ENCODE measurements at regions not wholly inside any gene's neighbourhood (a gene's known extent, or its start where the extent isn't known, plus 50 kb on each side); places are given as distances from the start of the nearest gene placed in this dataset.
"Not testable (repeated sequence)": the region's sequence is repeated elsewhere in the genome, so short reads cannot be mapped to it uniquely, and the experiment has no call there.

DNA sequence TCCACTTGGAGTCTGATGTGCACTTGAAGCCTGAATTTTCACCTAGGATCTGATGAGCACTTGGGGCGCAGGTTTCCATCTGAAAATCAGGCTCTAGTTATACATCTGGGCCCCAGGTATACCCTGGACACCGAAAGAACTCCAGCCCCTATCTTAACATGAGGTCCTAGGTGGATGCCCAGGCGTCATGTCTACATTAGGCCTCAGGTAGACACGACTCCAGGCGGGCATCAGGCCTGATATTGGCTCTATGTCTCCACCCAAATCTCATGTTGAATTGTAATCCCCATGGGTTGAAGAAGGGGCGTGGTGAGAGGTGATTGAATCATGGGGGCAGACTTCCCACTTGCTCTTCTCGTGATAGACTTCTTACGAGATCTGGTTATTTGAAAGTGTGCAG, 1488.1 kb upstream of the TPTE start:
- H3K79me2 ChIP-seq (ENCODE audit: insufficient read depth, low read depth, low read length); H3K9me3 ChIP-seq (ENCODE audit: low read length); H3K27ac ChIP-seq (ENCODE audit: low read depth, low read length, poor library complexity, severe bottlenecking); CTCF ChIA-PET (ENCODE audit: unreplicated experiment); intact Hi-C loops (cut with micrococcal nuclease; ENCODE audit: unreplicated experiment); POLR2A ChIA-PET; H3K9me2 ChIP-seq (ENCODE audit: insufficient read depth, low read length); BruUV-seq (replicated peaks); H4K20me1 ChIP-seq (ENCODE audit: insufficient read depth, low read length); H3K4me1 ChIP-seq (ENCODE audit: insufficient read depth, low read length, poor library complexity, severe bottlenecking); H3K36me3 ChIP-seq (ENCODE audit: insufficient read depth, low read length); DNase-seq (ENCODE audit: low spot score); H2AFZ ChIP-seq (ENCODE audit: low read length); H3K4me3 ChIP-seq (ENCODE audit: low read depth, low read length, poor library complexity, severe bottlenecking); H3K4me2 ChIP-seq (ENCODE audit: low read length): not testable (repeated sequence)

DNA sequence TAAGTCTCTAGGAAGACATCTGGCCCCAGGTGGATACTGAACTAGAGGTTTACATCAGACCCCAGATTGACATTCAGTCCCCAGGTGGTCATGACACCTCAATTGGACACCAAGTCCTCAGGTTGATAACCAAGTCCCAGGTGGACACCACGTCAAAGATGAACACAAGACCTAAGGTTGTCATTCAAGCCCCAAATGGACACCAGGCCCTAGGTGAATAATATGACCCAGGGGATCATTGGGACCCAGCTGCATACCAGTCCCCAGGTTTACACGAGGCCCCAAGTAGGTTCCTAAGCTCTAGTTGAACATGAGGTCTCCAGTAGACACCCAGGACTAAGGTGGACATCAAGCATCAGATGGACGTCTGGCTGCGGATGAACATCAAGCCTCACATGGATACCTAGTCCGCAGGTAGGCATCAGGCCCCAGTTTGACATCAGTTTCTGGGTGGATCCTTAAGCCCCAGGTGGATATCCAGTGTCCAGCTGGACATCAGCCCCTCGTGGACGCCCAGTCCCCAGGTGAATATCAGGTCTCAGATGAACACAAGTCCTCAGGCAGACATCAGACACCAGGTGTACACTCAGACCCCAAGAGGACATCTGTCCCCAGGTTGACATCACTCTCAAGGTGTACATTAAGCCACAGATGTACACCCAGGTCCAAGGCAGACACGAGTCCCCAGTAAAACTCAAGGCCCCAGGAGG, 1486.7 kb upstream of the TPTE start:
- H3K4me1 ChIP-seq (ENCODE audit: insufficient read depth, low read length, poor library complexity, severe bottlenecking); CTCF ChIA-PET (ENCODE audit: unreplicated experiment); H2AFZ ChIP-seq (ENCODE audit: low read length); DNase-seq (ENCODE audit: low spot score); H3K9me3 ChIP-seq (ENCODE audit: low read length); H3K4me3 ChIP-seq (ENCODE audit: low read depth, low read length, poor library complexity, severe bottlenecking); H3K4me2 ChIP-seq (ENCODE audit: low read length); H4K20me1 ChIP-seq (ENCODE audit: insufficient read depth, low read length); H3K9me2 ChIP-seq (ENCODE audit: insufficient read depth, low read length); BruUV-seq (replicated peaks); H3K79me2 ChIP-seq (ENCODE audit: insufficient read depth, low read depth, low read length); POLR2A ChIA-PET; H3K27ac ChIP-seq (ENCODE audit: low read depth, low read length, poor library complexity, severe bottlenecking); intact Hi-C loops (cut with micrococcal nuclease; ENCODE audit: unreplicated experiment); H3K36me3 ChIP-seq (ENCODE audit: insufficient read depth, low read length): not testable (repeated sequence)

DNA sequence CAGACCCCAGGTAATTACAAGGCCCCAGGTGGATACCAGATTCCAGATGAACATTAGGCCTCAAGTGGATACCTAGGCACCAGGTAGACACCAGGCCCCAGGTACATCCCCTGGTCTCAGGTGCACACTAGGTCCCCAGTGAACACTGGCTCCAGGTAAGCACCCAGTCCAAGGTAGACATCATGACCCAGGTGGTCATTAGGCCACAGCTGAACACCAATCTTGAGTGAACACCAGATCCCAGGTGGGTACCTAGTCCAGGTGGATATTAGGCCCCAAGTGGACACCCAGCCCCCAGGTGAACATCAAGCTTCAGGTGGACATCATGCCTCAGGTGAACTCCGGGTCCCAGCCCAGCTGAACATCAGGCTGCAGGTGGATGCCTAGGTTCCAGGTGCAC, 1486.2 kb upstream of the TPTE start:
- H2AFZ ChIP-seq (ENCODE audit: low read length); H3K4me3 ChIP-seq (ENCODE audit: low read depth, low read length, poor library complexity, severe bottlenecking); BruUV-seq (replicated peaks); intact Hi-C loops (cut with micrococcal nuclease; ENCODE audit: unreplicated experiment); H3K4me2 ChIP-seq (ENCODE audit: low read length); DNase-seq (ENCODE audit: low spot score); H3K4me1 ChIP-seq (ENCODE audit: insufficient read depth, low read length, poor library complexity, severe bottlenecking); H3K79me2 ChIP-seq (ENCODE audit: insufficient read depth, low read depth, low read length); H3K9me3 ChIP-seq (ENCODE audit: low read length); CTCF ChIA-PET (ENCODE audit: unreplicated experiment); H3K36me3 ChIP-seq (ENCODE audit: insufficient read depth, low read length); H4K20me1 ChIP-seq (ENCODE audit: insufficient read depth, low read length); H3K27ac ChIP-seq (ENCODE audit: low read depth, low read length, poor library complexity, severe bottlenecking); H3K9me2 ChIP-seq (ENCODE audit: insufficient read depth, low read length); POLR2A ChIA-PET: not testable (repeated sequence)

DNA sequence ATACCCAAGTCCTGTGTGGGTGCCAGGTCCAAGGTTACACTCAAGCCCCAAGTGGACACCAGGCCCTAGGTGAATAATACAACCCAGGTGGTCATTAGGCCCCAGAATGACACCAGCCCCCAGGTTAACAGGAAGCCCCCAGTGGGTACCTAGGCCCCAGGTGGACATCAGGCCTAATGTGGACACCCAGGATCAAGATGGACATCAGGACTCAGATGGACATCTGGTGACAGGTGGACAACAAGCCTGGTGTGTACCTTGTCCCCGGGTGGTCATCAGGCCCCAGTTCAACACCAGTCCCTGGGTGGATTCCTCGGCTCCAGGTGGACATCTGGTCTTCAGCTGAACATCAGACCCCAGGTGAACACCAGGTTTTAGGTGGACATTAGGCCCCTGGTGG, 1485.4 kb upstream of the TPTE start:
- intact Hi-C loops (cut with micrococcal nuclease; ENCODE audit: unreplicated experiment); H3K9me2 ChIP-seq (ENCODE audit: insufficient read depth, low read length); H3K27ac ChIP-seq (ENCODE audit: low read depth, low read length, poor library complexity, severe bottlenecking); H2AFZ ChIP-seq (ENCODE audit: low read length); H4K20me1 ChIP-seq (ENCODE audit: insufficient read depth, low read length); H3K36me3 ChIP-seq (ENCODE audit: insufficient read depth, low read length); BruUV-seq (replicated peaks); CTCF ChIA-PET (ENCODE audit: unreplicated experiment); H3K9me3 ChIP-seq (ENCODE audit: low read length); H3K4me3 ChIP-seq (ENCODE audit: low read depth, low read length, poor library complexity, severe bottlenecking); H3K4me1 ChIP-seq (ENCODE audit: insufficient read depth, low read length, poor library complexity, severe bottlenecking); DNase-seq (ENCODE audit: low spot score); H3K4me2 ChIP-seq (ENCODE audit: low read length); H3K79me2 ChIP-seq (ENCODE audit: insufficient read depth, low read depth, low read length); POLR2A ChIA-PET: not testable (repeated sequence)

DNA sequence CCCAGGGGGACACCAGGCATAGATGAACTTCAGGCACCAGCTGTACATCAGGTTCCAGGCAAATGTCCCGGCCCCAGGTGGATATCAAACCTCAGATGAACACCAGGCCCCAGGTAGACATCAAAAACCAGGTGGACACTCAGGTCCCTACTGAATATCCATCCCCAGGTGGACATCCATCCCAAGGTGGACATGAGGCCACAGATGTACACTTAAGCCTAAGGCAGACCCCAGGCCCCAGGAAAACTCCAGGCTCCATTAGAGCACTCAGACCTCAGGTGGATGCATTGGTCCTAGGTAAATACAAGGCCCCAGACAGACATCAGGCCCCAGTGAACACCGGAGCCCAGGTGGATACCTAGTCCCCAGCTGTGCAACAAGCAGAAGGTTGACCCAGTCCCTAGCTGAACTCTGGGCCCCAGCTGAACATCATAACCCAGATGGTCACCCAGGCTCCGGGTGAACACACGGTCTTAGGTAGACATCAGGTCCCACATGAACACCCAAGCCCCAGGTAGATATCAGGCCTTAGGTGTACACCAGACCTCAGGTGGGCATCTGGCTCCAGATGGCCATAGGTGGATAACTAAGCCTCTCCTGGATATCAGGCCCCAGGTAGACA, 1484.3 kb upstream of the TPTE start:
- H3K9me2 ChIP-seq (ENCODE audit: insufficient read depth, low read length); BruUV-seq (replicated peaks); H3K36me3 ChIP-seq (ENCODE audit: insufficient read depth, low read length); H3K9me3 ChIP-seq (ENCODE audit: low read length); H3K4me2 ChIP-seq (ENCODE audit: low read length); H3K27ac ChIP-seq (ENCODE audit: low read depth, low read length, poor library complexity, severe bottlenecking); POLR2A ChIA-PET; CTCF ChIA-PET (ENCODE audit: unreplicated experiment); DNase-seq (ENCODE audit: low spot score); H2AFZ ChIP-seq (ENCODE audit: low read length); intact Hi-C loops (cut with micrococcal nuclease; ENCODE audit: unreplicated experiment); H3K4me3 ChIP-seq (ENCODE audit: low read depth, low read length, poor library complexity, severe bottlenecking); H3K4me1 ChIP-seq (ENCODE audit: insufficient read depth, low read length, poor library complexity, severe bottlenecking); H3K79me2 ChIP-seq (ENCODE audit: insufficient read depth, low read depth, low read length); H4K20me1 ChIP-seq (ENCODE audit: insufficient read depth, low read length): not testable (repeated sequence)

DNA sequence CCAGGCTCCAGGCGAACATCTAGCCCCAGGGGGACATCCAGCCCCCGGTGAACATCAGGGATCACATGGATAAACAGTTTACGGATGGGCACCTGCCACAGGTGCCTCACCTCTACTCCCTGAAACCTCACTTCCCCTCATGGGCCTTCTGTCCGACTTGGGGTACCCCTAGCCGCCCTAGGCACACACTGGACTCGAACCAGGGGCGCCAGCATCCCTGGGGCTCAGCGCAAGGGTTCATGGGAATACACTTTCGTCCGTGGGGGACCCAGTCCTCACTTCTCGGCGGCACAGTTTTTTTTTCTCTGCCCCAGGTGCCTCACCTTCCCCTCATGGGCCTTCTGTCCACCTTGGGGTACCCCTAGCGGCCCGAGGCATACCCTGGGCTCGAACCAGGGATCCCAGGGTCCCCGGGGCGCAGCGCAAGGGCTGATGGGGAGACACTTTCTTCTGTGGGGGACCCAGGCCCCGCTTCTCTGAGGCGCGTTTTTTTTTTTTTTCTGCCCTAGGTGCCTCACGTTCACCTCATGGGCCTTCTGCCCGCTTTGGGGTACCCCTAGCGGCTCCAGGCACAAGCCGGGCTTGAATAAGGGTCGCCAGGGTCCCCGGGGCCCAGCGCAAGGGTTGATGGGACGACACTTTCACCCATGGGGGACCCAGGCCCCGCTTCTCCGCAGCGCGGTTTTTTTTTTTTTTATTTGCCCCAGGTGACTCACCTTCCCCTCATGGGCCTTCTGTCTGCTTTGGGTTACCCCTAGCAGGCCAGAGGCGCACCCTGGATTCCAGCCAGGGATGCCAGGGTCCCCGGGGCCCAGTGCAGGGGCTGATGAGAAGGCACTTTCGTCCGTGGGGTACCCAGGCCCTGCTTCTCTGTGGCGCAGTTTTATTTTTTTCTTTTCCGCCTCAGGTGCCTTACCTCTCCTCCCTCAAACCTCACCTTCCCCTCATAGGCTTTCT, 1483.5 kb upstream of the TPTE start:
- H3K4me1 ChIP-seq (ENCODE audit: insufficient read depth, low read length, poor library complexity, severe bottlenecking); H3K4me2 ChIP-seq (ENCODE audit: low read length); H3K9me3 ChIP-seq (ENCODE audit: low read length); H4K20me1 ChIP-seq (ENCODE audit: insufficient read depth, low read length); CTCF ChIA-PET (ENCODE audit: unreplicated experiment); POLR2A ChIA-PET; H3K36me3 ChIP-seq (ENCODE audit: insufficient read depth, low read length); H3K27ac ChIP-seq (ENCODE audit: low read depth, low read length, poor library complexity, severe bottlenecking); intact Hi-C loops (cut with micrococcal nuclease; ENCODE audit: unreplicated experiment); H2AFZ ChIP-seq (ENCODE audit: low read length); H3K9me2 ChIP-seq (ENCODE audit: insufficient read depth, low read length); DNase-seq (ENCODE audit: low spot score); H3K79me2 ChIP-seq (ENCODE audit: insufficient read depth, low read depth, low read length); H3K4me3 ChIP-seq (ENCODE audit: low read depth, low read length, poor library complexity, severe bottlenecking); BruUV-seq (replicated peaks): not testable (repeated sequence)
